Stimulated activated CD8-positive, alpha-beta memory T cell treated with anti-CD3 and anti-CD28 coated beads, Interleukin-15, amount 100 ng/mL, for 48 hours (primary cell): ENCODE measurements at regions not wholly inside any gene's neighbourhood (a gene's known extent, or its start where the extent isn't known, plus 50 kb on each side); places are given as distances from the start of the nearest gene placed in this dataset.

Experiments used
- DNase-seq, 2 donors: peaks; one replicate each; pipeline ENCODE4 v3.0.0-alpha.2; 2020; ENCODE audit warnings: low read depth in 2 of 2

GRCh38 chr4:138964716-138965426, 50.7 kb upstream of the NOCT start:
- DNase-seq, result no peak

- DNase-seq, result no peak
Observed at GRCh38 chr4:138963412-138963811, 52.2 kb upstream of the NOCT start.

GRCh38 chr4:138961664-138962063, 53.9 kb upstream of the NOCT start:
- no peak for DNase-seq

GRCh38 chr4:138961129-138961528, 54.5 kb upstream of the NOCT start:
- DNase-seq, result no peak

- DNase-seq, result no peak
Observed at GRCh38 chr4:138960175-138960710, 55.3 kb upstream of the NOCT start.

- no peak for DNase-seq
Observed at GRCh38 chr4:138959097-138959815, 56.3 kb upstream of the NOCT start.

- no peak for DNase-seq
Observed at GRCh38 chr4:138958519-138958918, 57.1 kb upstream of the NOCT start.

GRCh38 chr4:138957302-138957701, 58.3 kb upstream of the NOCT start:
- DNase-seq, result no peak

GRCh38 chr4:138954428-138954827, 61.2 kb upstream of the NOCT start:
- no peak for DNase-seq

- DNase-seq, result no peak
Observed at GRCh38 chr4:138953961-138954371, 61.6 kb upstream of the NOCT start.

GRCh38 chr4:138952411-138952810, 63.2 kb upstream of the NOCT start:
- peak; percentile 12 to 18 for DNase-seq

GRCh38 chr4:138951764-138952163, 63.8 kb upstream of the NOCT start:
- DNase-seq, result no peak

GRCh38 chr4:138949866-138950265, 65.7 kb upstream of the NOCT start:
- DNase-seq, result no peak

- no peak for DNase-seq
Observed at GRCh38 chr4:138948918-138949317, 66.7 kb upstream of the NOCT start.

- DNase-seq, result no peak
Observed at GRCh38 chr4:138946306-138946705, 69.3 kb upstream of the NOCT start.

GRCh38 chr4:138945840-138946239, 69.7 kb upstream of the NOCT start:
- no peak for DNase-seq

GRCh38 chr4:138945401-138945800, 70.2 kb upstream of the NOCT start:
- DNase-seq, result no peak

- DNase-seq, result no peak
Observed at GRCh38 chr4:138943893-138944292, 71.7 kb upstream of the NOCT start.

GRCh38 chr4:138941037-138941436, 74.5 kb upstream of the NOCT start:
- DNase-seq, result no peak

- DNase-seq, result no peak
Observed at GRCh38 chr4:138939960-138940359, 75.6 kb upstream of the NOCT start.

- DNase-seq, result no peak
Observed at GRCh38 chr4:138938366-138938690, 77.3 kb upstream of the NOCT start.

GRCh38 chr4:138935135-138935807, 80.3 kb upstream of the NOCT start:
- DNase-seq, result no peak

GRCh38 chr4:138927072-138927471, 88.5 kb upstream of the NOCT start:
- no peak for DNase-seq
